Putamen (tissue), 1 donor: ENCODE measurements at regions not wholly inside any gene's neighbourhood (a gene's known extent, or its start where the extent isn't known, plus 50 kb on each side); places are given as distances from the start of the nearest gene placed in this dataset.
"Not testable (repeated sequence)": the region's sequence is repeated elsewhere in the genome, so short reads cannot be mapped to it uniquely, and the experiment has no call there.

Experiments used
- DNase-seq: peaks from one replicate; pipeline ENCODE4 v3.0.0-alpha.2; 2016; ENCODE audit warnings: low spot score

DNA sequence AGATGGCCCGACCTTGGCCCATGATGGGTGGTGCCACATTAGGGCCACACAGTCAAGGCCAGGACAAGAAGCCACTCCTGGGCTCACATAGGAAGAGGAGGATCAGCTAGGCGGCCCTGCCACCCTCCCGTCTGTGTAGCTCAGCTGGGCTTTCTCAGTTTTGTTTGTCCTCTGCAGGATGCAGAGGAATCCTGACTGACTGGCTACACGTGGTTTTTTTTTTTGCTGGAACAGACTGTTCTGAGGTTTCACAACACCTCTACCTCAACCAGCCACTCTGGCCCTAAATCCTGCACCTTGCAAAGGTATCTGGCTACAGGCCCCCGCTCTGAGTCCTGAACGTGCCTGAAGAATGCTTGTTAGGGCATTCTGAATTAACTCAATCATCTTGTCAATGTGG lies 88.3 kb upstream of the MSX2 start:
- no peak for DNase-seq

DNA sequence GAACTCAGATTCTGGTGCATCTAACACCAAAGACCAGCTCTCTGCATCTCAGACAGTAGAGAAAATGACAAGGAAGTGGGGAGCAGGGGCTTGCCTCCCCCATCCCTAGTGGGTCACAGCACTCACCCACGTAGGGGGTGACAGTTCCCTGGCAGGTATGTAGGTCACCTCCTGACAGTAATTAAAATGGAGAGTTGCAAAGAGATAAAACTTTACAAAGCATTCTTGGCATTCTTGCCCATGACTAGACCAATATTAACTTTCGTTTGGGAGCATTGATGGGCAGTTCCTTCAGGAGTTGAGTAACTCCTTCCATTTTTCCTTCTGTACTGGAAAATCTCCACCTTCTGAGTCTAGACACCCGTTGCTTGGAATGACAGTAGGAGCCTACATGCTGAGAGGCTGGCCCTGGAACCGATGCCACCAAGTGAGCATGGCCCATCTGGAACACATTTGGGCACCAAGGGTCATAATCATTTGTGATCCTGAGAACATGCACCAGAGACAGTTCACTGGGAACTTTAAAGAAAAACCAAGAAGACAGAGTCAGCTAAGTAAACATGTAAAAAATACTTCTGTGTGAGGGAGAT lies 81.5 kb upstream of the MSX2 start:
- DNase-seq: no peak

DNA sequence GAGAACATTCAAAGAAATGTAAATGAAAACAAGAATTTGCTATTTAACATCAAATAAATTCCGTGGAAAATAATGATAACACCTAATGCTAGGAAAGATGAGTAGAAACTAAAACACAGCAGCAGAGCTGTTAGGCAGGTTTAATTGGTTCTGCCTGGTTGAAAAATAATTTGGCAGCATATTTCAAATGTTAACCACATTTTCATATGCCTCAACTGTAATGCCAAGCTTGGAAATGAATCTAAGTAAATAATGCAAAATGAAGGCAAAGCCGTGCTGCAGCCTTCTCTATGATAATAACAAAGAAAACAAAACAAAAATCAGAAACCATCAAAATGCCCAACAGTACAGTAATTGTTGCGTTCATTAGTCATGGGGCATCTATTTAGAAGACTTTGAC lies 79.9 kb upstream of the MSX2 start:
- DNase-seq: no peak

DNA sequence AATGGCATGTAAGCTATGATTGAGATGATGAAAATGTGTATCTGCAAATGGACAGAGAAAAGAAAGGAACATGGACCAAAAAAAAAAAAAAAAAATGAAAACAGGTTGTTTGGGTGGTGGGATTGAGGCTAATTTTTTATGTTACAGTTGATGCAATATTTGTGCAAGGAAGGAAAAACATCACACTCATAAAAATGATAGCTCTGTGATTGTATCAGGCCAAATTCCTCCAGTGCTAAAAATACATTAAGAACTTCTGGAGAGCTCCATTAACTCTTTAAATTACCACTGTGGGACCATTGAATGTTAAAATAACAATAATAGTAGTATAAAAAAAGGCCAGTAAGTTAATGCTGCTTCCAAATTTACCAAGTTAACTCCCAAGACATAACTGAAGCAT lies 79.5 kb upstream of the MSX2 start:
- no peak for DNase-seq

DNA sequence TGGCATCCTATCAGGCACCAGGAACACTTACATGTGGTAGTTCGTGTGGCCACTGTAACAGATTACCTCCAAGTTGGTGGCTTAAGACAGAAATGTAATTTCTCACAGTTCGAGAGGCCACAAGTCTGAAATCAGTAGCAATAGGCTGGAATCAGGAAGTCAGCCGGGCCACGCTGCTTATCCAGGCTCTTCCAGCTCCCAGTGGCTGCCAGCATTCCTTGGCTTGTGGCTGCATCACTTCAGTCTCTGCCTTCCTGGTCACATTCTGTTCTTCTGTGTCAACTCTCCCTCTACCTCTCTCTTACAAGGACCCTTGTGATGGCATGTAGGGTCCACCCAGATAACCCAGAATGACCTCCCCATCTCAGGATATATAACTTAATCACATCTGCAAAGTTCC lies 78.7 kb upstream of the MSX2 start:
- no peak for DNase-seq

DNA sequence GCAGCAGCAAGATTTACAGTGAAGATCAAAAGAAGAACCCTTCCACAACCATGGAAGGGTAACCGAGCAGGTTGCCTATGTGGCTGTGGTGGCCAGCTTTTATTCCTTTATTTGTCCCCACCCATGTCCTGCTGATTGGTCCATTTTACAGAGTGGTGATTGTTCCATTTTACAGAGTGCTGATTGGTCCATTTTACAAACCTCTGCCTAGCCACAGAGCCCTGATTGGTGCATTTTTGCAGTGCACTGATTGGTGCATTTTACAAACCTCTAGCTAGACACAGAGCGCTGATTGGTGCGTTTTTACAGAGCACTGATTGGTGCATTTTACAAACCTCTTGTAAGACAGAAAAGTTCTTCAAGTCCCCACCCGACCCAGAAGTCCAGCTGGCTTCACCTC lies 75.8 kb upstream of the MSX2 start:
- not testable (repeated sequence) for DNase-seq

DNA sequence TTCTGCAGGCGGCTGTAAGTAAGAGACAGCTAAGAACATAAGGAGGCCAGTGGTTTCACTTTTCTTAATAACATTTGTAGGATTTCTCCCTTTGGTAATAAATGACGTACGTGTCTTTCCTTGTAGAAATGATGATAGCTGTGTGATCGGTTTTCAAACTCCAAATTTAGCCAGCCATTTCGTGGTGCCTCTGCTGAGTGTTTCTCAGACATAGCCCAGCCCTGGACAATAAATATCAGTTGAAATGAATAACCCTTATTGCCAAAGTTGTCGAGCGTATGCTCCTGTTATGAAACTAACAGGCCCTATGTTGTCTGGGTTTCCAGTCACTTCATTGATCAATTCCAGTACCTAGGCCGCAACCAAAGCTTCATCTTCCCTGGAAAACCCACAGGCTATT lies 75.0 kb upstream of the MSX2 start:
- DNase-seq: no peak

DNA sequence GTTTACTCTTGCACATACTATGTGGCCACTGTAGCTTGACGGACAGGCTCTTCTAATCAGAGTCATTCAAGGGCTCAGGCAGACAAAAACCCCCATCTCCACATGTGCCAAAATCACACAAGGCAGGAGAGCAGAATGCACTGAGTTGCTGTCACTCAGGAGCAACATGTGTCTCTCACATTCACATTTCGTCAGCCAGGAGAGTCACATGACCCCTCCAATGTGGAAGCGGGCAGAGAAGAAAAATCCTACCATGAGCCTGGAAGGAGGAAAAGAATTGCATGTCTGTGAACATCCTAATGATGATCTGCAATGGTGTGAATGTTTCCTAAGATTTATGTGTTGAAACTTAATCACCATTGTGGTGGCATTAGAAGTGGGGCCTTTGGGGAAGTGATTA lies 69.9 kb upstream of the MSX2 start:
- DNase-seq: no peak

DNA sequence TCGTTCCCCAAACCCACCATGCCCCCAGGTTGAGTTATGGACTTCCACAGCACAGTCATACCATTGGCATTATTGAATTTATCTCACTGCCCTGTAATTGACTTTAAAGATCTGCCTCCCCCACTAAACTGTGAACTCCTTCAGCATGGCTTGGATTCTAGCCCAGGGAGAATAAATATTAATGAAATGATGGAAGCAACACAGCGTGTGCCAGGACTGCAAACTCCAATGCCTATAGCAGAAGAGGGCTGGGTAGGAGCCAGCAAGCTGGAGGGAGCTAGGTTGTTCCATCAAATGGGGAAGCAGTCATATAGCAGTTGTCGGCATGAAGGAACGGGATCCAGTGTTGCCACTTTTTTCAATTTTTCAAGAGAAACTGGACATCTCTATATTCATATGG lies 69.0 kb upstream of the MSX2 start:
- no peak for DNase-seq

DNA sequence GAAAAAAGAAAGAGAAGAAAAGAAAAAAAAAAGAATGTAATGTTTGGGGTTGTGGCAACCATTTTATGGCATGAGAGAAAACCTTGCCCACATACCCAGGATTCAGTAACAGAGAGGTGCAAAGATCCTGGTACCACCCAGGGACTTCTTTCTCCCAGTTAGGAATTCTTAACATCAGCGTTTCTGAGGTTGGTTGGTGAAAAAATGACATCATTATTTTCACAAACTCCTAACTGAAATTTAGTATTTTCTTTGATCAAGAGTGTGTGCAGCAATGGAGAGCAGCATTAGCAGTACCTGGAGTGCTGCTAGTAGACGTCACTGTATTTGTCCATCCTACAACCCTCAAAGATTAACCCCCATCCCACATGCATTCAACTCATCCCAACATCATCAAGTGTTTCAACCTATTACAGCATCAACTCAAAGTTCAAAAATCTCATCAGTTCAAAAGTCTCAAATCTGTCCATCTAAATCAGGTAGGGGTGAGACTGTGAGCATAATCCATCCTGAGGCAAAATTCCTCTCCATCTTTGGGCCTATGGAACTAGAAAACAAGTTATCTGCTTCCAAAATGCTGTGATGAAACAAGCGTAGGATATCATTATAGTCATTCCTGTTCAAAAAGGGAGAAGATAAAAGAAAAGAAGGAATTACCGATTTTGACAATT lies 60.1 kb upstream of the MSX2 start:
- DNase-seq: no peak

DNA sequence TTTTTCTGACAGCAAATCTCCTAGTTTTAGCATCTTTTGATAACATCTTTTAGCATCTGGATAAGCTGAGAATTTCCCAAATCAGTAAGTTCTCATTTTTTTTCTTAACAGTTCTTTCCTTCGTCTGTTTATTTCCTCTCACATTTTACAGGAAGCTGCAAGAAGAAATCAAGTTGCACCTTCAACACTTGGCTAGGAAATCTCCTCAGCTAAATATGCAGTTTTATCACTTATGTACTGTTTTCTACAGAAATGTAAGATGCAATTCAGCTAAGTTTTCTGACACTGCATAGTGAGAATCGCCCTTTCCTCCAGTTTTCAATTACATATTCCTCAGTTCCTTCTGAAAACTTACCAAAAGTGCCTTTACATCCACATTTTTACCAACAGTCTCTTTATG lies 59.0 kb upstream of the MSX2 start:
- no peak for DNase-seq

DNA sequence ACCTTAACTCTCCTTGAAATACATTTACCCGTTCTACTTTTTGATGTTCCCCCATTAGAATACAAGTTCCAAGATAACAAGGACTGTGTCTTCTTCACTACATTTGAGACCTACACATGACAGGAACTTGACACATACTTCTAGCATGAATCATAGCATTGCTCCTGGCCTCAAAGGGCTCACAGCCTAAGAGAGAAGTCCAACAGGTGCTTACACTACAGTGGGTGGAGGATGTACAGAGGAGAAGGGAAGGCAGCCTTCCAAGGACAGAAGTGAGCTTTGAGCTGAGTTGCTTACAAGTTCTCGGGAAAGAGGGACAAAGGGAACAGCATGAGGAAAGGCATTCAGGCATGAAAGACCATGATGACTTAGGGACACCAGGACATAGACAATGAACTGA lies 56.9 kb upstream of the MSX2 start:
- DNase-seq: no peak

DNA sequence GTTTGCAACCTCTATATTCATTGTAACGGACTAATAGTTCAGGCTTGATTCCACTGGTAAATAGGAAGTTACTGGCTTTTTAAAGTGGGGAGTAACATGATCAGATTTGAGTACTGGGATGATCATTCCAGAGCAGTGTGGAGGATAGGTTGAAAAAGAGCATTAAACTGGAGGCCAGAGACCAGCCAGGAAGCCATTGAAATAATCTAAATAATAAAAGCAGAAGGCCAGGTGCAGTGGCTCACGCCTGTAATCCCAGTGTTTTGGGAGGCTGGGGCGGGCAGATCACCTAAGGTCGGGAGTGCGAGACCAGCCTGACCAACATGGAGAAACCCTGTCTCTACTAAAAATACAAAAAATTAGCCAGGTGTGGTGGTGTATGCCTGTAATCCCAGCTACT lies 56.0 kb upstream of the MSX2 start:
- DNase-seq: no peak
